Natural killer cell (primary cell): ENCODE measurements at regions not wholly inside any gene's neighbourhood (a gene's known extent, or its start where the extent isn't known, plus 50 kb on each side); places are given as distances from the start of the nearest gene placed in this dataset.
"Not testable (repeated sequence)": the region's sequence is repeated elsewhere in the genome, so short reads cannot be mapped to it uniquely, and the experiment has no call there.

ENCODE experiments used
- ATAC-seq, 3 donors: fragments of 150-1000 bp in 2 of 3; fragments of 200-7000 bp in 1 of 3; cut with Tn5 transposase; 1 replicate in 1 of 3; 2 replicates in 2 of 3; pipeline ENCODE4 v1.10.0; 2021; ENCODE audit warnings: mild to moderate bottlenecking in 2 of 3, moderate library complexity in 2 of 3
- DNase-seq, 2 donors: peaks; one replicate each; pipeline versions ENCODE4 v3.0.0 to v3.0.0-alpha.2; 2013 to 2021; ENCODE audit warnings: mixed read lengths in 1 of 2
- H3K27ac ChIP-seq: one replicate; pipeline ENCODE4 v1.5.1; 2013; ENCODE audit warnings: mild to moderate bottlenecking, low read length
- H3K27me3 ChIP-seq: one replicate; pipeline ENCODE4 v1.6.1; 2013; ENCODE audit warnings: low read length; ENCODE audit not compliant: control insufficient read depth, insufficient read depth
- H3K36me3 ChIP-seq: one replicate; pipeline ENCODE4 v1.6.1; 2013; ENCODE audit warnings: low read length; ENCODE audit not compliant: control insufficient read depth, insufficient read depth
- H3K4me1 ChIP-seq: one replicate; pipeline ENCODE4 v1.6.1; 2013; ENCODE audit warnings: low read length; ENCODE audit not compliant: control insufficient read depth, insufficient read depth
- H3K4me3 ChIP-seq: one replicate; pipeline ENCODE4 v1.5.1; 2013; ENCODE audit warnings: low read length
- H3K9me3 ChIP-seq: one replicate; pipeline ENCODE4 v1.6.1; 2013; ENCODE audit warnings: low read length; ENCODE audit not compliant: control insufficient read depth, insufficient read depth
- H3K27ac Mint-ChIP-seq, 2 donors: one replicate each; pipeline ENCODE4 v1.8.0; 2022; ENCODE audit warnings: mild to moderate bottlenecking in 2 of 2, mixed read lengths in 2 of 2, moderate library complexity in 1 of 2
- H3K27me3 Mint-ChIP-seq, 2 donors: one replicate each; pipeline ENCODE4 v1.8.0; 2022; ENCODE audit warnings: low read depth in 2 of 2, mixed read lengths in 2 of 2
- H3K36me3 Mint-ChIP-seq: one replicate; pipeline ENCODE4 v1.8.0; 2022; ENCODE audit warnings: mixed read lengths
- H3K4me1 Mint-ChIP-seq, 2 donors: one replicate each; pipeline ENCODE4 v1.8.0; 2022; ENCODE audit warnings: mixed read lengths in 2 of 2
- H3K4me3 Mint-ChIP-seq: one replicate; pipeline ENCODE4 v1.8.0; 2022; ENCODE audit warnings: mild to moderate bottlenecking, moderate library complexity, mixed read lengths
- H3K9me3 Mint-ChIP-seq, 2 donors: one replicate each; pipeline ENCODE4 v1.8.0; 2022; ENCODE audit warnings: mixed read lengths in 2 of 2
- WGBS: methylation state at CpG from one replicate; pipeline ENCODE4 v1.1.7; 2013; ENCODE audit warnings: missing lambda C conversion rate; ENCODE audit not compliant: insufficient coverage; 5-methylcytosine and 5-hydroxymethylcytosine counted together
- intact Hi-C: fragments of 100-400 bp; cut with micrococcal nuclease; formaldehyde crosslinking; loops from one replicate; pipeline ENCODE4 v1.14.2; 2022
- TF ChIP-seq, protein P1 (sequence below): fragments of 200-600 bp; IDR thresholded peaks from one replicate; pipeline ENCODE4 v1.8.0; 2022; ENCODE audit warnings: antibody characterized with exemption

DNA sequence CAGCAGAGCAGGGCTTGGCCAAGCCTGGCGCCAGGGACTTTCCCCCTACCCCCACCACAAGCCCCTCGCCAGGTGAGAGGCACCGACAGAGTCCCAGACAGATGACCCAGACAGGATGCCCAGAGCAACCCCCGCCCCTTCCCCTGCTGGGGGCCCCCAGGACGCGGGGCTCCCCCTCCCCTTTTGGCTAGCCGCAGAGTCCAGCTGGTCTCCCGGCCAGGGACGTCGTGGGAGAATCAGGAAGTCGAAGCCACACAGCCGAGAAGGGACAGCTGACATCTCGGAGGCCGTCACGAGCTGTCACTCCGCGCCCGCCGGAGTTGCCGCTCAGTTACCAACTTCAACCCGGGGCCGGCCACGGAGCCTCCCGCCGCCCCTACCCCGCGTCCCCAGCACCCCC is 84.6 kb upstream of the FRG2C start:
- peaks cover 7 to 17% of the 10 kb centered on the region in 2 donors for H3K4me1 Mint-ChIP-seq
- peak overlapping the region in 1 of 2 donors; percentile 71 for H3K27ac Mint-ChIP-seq
- peak in 1 of 2 donors; percentile 1 for DNase-seq
- peaks cover 20 to 28% of the 10 kb centered on the region in 2 donors for H3K27me3 Mint-ChIP-seq
- ATAC-seq, H3K27ac ChIP-seq, H3K9me3 ChIP-seq, H3K36me3 ChIP-seq, H3K4me3 ChIP-seq, H3K9me3 Mint-ChIP-seq, H3K27me3 ChIP-seq, H3K36me3 Mint-ChIP-seq, intact Hi-C loops: not testable (repeated sequence)
- H3K4me3 Mint-ChIP-seq = peak overlapping the region; percentile 84
- WGBS = 3% methylated on average over 14 of the region's 27 CpGs
- peaks cover 11% of the 10 kb centered on the region for H3K4me1 ChIP-seq

DNA sequence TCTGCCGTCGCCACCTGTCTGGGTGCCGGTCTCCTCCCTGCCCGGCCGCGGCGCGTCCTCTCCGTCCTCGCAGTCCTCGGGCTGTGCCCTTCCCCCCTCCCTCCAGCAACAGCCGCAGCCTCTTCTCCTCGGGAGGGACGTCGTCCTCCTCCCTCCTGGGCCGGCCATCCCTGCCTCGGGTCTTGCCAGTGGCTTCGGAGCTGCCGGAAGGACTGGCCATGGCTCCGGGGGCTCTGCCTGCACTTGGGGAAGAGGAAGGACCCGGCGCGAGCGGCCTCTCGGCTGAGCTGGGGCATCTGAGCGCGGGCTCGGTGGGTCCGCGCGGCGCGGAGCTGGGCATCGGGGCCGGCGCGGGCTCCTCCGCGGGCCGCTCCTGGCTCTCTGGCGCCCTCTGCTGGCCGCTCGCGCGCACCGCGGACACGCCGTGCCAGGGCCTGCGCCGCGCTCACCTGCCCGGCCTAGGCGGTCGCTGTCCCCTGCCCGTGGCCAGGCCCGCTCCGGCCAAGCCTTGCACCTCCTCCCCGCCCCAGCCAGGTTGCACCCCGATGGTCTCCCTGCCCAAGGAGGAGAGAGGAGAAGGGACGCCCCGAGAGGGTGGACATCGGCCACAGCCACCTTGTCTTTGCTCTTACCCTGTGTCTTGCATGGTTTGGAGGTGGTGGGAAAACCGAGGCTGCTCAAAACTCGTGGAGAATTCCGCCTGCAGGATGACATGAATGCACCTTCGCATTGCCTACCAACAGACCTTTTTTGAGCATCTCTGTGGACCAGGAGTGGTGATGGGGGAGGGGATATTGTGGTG is 83.9 kb upstream of the FRG2C start:
- peak overlapping the region; percentile 20 for H3K4me3 ChIP-seq
- H3K9me3 ChIP-seq, H3K36me3 Mint-ChIP-seq, H3K27ac Mint-ChIP-seq, H3K9me3 Mint-ChIP-seq, H3K27ac ChIP-seq, H3K27me3 ChIP-seq, H3K36me3 ChIP-seq, intact Hi-C loops: not testable (repeated sequence)
- ATAC-seq (peak in 1 of 3 donors; percentile 51), DNase-seq (peak; percentile 28 to 47)
- Mint-ChIP-seq H3K27me3 (peaks cover 20 to 28% of the 10 kb centered on the region in 2 donors), H3K4me3 (peak overlapping the region; percentile 70), H3K4me1 (peaks cover 7 to 17% of the 10 kb centered on the region in 2 donors)
- 5% methylated on average over 67 of the region's 67 CpGs for WGBS
- H3K4me1 ChIP-seq = peaks cover 11% of the 10 kb centered on the region
- TF ChIP-seq, protein P1, sequence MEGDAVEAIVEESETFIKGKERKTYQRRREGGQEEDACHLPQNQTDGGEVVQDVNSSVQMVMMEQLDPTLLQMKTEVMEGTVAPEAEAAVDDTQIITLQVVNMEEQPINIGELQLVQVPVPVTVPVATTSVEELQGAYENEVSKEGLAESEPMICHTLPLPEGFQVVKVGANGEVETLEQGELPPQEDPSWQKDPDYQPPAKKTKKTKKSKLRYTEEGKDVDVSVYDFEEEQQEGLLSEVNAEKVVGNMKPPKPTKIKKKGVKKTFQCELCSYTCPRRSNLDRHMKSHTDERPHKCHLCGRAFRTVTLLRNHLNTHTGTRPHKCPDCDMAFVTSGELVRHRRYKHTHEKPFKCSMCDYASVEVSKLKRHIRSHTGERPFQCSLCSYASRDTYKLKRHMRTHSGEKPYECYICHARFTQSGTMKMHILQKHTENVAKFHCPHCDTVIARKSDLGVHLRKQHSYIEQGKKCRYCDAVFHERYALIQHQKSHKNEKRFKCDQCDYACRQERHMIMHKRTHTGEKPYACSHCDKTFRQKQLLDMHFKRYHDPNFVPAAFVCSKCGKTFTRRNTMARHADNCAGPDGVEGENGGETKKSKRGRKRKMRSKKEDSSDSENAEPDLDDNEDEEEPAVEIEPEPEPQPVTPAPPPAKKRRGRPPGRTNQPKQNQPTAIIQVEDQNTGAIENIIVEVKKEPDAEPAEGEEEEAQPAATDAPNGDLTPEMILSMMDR = peak; percentile 57

DNA sequence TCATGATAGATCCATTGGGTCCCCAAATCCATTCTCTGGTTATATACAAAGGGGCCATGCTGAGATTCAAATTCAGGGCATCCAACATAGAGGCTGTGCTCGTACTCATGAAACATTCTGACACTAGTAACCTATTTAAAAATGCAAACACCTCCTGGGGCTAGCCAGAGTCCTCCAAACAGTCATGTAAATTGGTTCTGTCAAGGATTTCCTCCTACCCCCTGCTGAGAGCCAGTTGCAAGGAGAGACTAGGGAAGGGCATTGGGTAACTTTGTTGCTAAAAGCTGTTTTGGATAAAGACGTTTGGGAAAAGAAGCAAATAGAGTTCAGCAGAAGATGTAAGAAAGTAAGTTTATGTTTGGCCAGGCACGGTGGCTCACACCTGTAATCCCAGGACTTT is 81.6 kb upstream of the FRG2C start:
- H3K4me3 Mint-ChIP-seq, DNase-seq, H3K9me3 Mint-ChIP-seq, H3K27ac ChIP-seq, H3K36me3 Mint-ChIP-seq, H3K27ac Mint-ChIP-seq, H3K27me3 ChIP-seq, H3K4me3 ChIP-seq, intact Hi-C loops, H3K9me3 ChIP-seq, ATAC-seq, H3K36me3 ChIP-seq: not testable (repeated sequence)
- H3K4me1 ChIP-seq = peaks cover 11% of the 10 kb centered on the region
- H3K27me3 Mint-ChIP-seq = peaks cover 20 to 28% of the 10 kb centered on the region in 2 donors
- peaks cover 7 to 17% of the 10 kb centered on the region in 2 donors for H3K4me1 Mint-ChIP-seq
- 74% methylated on average over 3 of the region's 3 CpGs for WGBS

DNA sequence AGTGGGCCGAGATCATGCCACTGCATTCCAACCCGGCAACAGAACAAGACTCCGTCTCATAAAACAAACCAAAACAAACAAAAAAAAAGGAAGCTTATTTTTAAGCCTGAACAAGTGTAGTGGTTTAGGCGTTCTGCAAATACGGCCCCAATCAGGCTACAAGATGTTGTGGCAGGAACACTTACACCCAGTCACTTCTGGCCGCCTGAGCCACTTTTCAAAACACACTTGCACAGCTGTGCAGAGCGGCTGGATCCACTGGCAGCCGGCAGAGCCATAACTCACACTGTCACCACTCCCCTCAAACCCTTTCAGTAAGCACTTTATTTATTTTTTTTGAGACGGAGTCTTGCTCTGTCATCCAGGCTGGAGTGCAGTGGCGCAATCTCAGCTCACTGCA is 81.0 kb upstream of the FRG2C start:
- H3K27ac Mint-ChIP-seq, DNase-seq, H3K36me3 Mint-ChIP-seq, H3K36me3 ChIP-seq, H3K27me3 ChIP-seq, intact Hi-C loops, H3K4me3 ChIP-seq, H3K9me3 ChIP-seq, H3K9me3 Mint-ChIP-seq, H3K27ac ChIP-seq, ATAC-seq, H3K4me3 Mint-ChIP-seq: not testable (repeated sequence)
- 4% methylated on average over 8 of the region's 10 CpGs for WGBS
- peaks cover 7 to 17% of the 10 kb centered on the region in 2 donors for H3K4me1 Mint-ChIP-seq
- H3K4me1 ChIP-seq = peaks cover 11% of the 10 kb centered on the region
- H3K27me3 Mint-ChIP-seq = peaks cover 20 to 28% of the 10 kb centered on the region in 2 donors

DNA sequence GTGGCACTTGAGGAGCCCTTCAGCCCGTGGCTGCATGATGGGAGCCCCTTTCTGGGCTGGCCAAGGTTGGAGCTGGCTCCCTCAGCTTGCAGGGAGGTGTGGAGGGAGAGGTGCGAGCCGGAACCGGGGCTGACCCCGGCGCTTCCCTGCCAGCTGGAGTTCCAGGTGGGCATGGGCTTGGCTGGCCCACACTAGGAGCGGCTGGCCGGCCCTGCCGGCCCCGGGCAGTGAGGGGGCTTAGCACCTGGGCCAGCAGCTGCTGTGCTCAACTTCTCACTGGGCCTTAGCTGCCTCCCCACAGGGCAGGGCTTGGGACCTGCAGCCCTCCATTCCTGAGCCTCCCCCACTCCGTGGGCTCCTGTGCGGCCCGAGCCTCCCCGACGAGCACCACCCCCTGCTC is 76.4 kb upstream of the FRG2C start:
- H3K36me3 Mint-ChIP-seq, ATAC-seq, H3K27ac ChIP-seq, H3K36me3 ChIP-seq, H3K4me3 Mint-ChIP-seq, H3K9me3 Mint-ChIP-seq, H3K27me3 ChIP-seq, H3K4me1 ChIP-seq, H3K27me3 Mint-ChIP-seq, intact Hi-C loops, H3K4me3 ChIP-seq, H3K27ac Mint-ChIP-seq, H3K4me1 Mint-ChIP-seq, H3K9me3 ChIP-seq, DNase-seq: not testable (repeated sequence)
- 89% methylated on average over 15 of the region's 15 CpGs for WGBS

DNA sequence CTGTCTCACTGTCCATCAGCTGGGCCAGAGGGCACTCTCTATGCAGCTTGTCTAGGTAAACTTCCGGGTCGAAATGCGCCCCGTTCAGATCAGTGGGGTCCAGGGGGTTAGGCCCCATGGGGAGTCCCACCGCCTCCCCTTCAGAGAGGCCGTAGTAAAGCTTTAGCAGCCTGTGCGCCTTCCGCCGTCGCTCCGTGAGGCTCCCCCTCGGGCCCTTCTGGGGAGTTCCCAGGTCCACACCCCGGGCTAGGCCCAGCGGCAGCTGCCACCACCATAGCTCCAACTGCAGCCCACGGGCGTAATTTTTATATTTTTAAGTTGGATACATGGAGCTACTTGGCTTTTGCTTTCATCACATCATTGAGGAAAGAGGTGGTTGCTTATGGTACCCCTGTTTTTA is 73.7 kb upstream of the FRG2C start:
- 85% methylated on average over 16 of the region's 16 CpGs for WGBS
- H3K27me3 ChIP-seq, intact Hi-C loops, H3K36me3 Mint-ChIP-seq, H3K9me3 ChIP-seq, H3K9me3 Mint-ChIP-seq, H3K4me3 ChIP-seq, H3K27me3 Mint-ChIP-seq, ATAC-seq, H3K27ac Mint-ChIP-seq, H3K4me1 Mint-ChIP-seq, H3K36me3 ChIP-seq, H3K4me3 Mint-ChIP-seq, H3K27ac ChIP-seq, H3K4me1 ChIP-seq, DNase-seq: not testable (repeated sequence)

DNA sequence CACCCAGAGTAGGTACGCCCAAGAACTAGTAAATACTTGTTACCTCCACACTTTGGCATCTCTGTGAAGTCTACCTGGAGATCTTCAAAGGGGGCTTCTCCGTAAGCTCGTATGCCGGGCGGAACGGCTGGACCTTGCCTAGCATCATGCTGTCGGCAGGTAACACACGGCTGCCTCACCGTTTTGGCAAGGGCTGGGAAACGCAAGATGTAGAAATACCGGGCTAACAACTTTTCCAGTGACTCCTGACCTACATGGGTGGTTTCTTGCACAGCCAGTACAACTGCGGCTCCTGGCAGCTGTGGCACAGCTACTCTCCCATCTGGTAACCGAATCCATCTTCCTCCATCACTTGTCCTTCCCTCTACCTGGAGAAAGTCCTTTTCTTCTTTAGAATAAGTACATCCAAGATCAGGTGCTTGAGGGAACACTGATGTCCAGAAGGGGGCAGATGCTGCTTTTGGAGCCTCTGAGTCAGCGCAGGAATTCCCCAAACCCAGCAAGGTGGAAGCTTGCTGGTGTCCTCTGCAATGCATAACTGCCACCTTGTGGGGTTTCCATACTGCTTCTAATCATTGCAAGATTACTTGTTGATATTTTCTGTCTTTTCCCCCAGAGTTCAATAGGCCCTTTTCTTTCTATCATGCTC is 59.7 kb upstream of the FRG2C start:
- H3K27me3 Mint-ChIP-seq, H3K27ac ChIP-seq, H3K9me3 ChIP-seq, H3K36me3 ChIP-seq, H3K9me3 Mint-ChIP-seq, ATAC-seq, H3K36me3 Mint-ChIP-seq, H3K4me3 ChIP-seq, H3K4me3 Mint-ChIP-seq, H3K4me1 ChIP-seq, DNase-seq, intact Hi-C loops, H3K4me1 Mint-ChIP-seq, H3K27ac Mint-ChIP-seq, H3K27me3 ChIP-seq: not testable (repeated sequence)
- WGBS = 84% methylated on average over 14 of the region's 14 CpGs
